ENCODE measurements at regions not wholly inside any gene's neighbourhood (a gene's known extent, or its start where the extent isn't known, plus 50 kb on each side); places are given as distances from the start of the nearest gene placed in this dataset.

- DNase-seq (ENCODE audit: low spot score in 2 of 2): no peak
- Mint-ChIP-seq H3K9me3 (peaks cover 0 to 13% of the 10 kb centered on the region in 2 donors), H3K27ac (no peak overlapping the region), H3K36me3 (no peaks in the 10 kb centered on the region)
- no peak for ATAC-seq
Measured at GRCh38 chr6:133816171-133816570, 72.7 kb upstream of the TCF21 start.

- DNase-seq (ENCODE audit: low spot score in 2 of 2) (peak in 1 of 2 donors; percentile 66), ATAC-seq (peak in 1 of 2 donors; percentile 48)
- Mint-ChIP-seq H3K27ac (no peak overlapping the region), H3K36me3 (no peaks in the 10 kb centered on the region), H3K9me3 (peaks cover 0 to 13% of the 10 kb centered on the region in 2 donors)
Measured at GRCh38 chr6:133817460-133818047, 71.4 kb upstream of the TCF21 start.

- Mint-ChIP-seq H3K9me3 (peaks cover 0 to 13% of the 10 kb centered on the region in 2 donors), H3K27ac (no peak overlapping the region)
Measured at GRCh38 chr6:133818320-133818719, 70.6 kb upstream of the TCF21 start.

GRCh38 chr6:133820208-133820607 lies 68.7 kb upstream of the TCF21 start:
- ATAC-seq: no peak
- H3K9me3 Mint-ChIP-seq: peaks cover 0 to 5% of the 10 kb centered on the region in 2 donors

More at GRCh38 chr6:133818320-133818719, 70.6 kb upstream of the TCF21 start:
- no peak for DNase-seq (ENCODE audit: low spot score in 2 of 2)
- no peak for ATAC-seq
- H3K36me3 Mint-ChIP-seq: no peaks in the 10 kb centered on the region

GRCh38 chr6:133827766-133828165 lies 61.1 kb upstream of the TCF21 start:
- no peaks in the 10 kb centered on the region for H3K9me3 Mint-ChIP-seq
- H3K36me3 Mint-ChIP-seq: no peaks in the 10 kb centered on the region

More at GRCh38 chr6:133820208-133820607, 68.7 kb upstream of the TCF21 start:
- DNase-seq (ENCODE audit: low spot score in 2 of 2): no peak
- no peak overlapping the region for H3K27ac Mint-ChIP-seq
- H3K36me3 Mint-ChIP-seq: no peaks in the 10 kb centered on the region

GRCh38 chr6:133833949-133834359 lies 55.0 kb upstream of the TCF21 start:
- Mint-ChIP-seq H3K27ac (no peak overlapping the region), H3K36me3 (no peaks in the 10 kb centered on the region), H3K9me3 (no peaks in the 10 kb centered on the region)
- no peak for ATAC-seq
- no peak for DNase-seq (ENCODE audit: low spot score in 2 of 2)

More at GRCh38 chr6:133827766-133828165, 61.1 kb upstream of the TCF21 start:
- H3K27ac Mint-ChIP-seq: no peak overlapping the region
- ATAC-seq: no peak
- no peak for DNase-seq (ENCODE audit: low spot score in 2 of 2)

GRCh38 chr6:133834472-133835170 lies 54.3 kb upstream of the TCF21 start:
- no peaks in the 10 kb centered on the region for H3K9me3 Mint-ChIP-seq
- H3K36me3 Mint-ChIP-seq: no peaks in the 10 kb centered on the region
- DNase-seq (ENCODE audit: low spot score in 2 of 2) (no peak), ATAC-seq (no peak)
- no peak overlapping the region for H3K27ac Mint-ChIP-seq

- Mint-ChIP-seq H3K27ac (no peak overlapping the region), H3K36me3 (no peaks in the 10 kb centered on the region), H3K9me3 (no peaks in the 10 kb centered on the region)
- DNase-seq (ENCODE audit: low spot score in 2 of 2): no peak
- no peak for ATAC-seq
Measured at GRCh38 chr6:133835901-133836300, 53.0 kb upstream of the TCF21 start.

GRCh38 chr6:133837801-133838349 lies 51.0 kb upstream of the TCF21 start:
- Mint-ChIP-seq H3K9me3 (no peaks in the 10 kb centered on the region), H3K27ac (no peak overlapping the region), H3K36me3 (no peaks in the 10 kb centered on the region)
- ATAC-seq: peak; percentile 70 to 94
- peak; percentile 66 to 78 for DNase-seq (ENCODE audit: low spot score in 2 of 2)
